GM19438 (cell line): ENCODE measurements at regions not wholly inside any gene's neighbourhood (a gene's known extent, or its start where the extent isn't known, plus 50 kb on each side); places are given as distances from the start of the nearest gene placed in this dataset.

ENCODE experiments used
- ATAC-seq: cut with Tn5 transposase; IDR thresholded peaks from one replicate; pipeline ENCODE4 v1.9.1; 2021; ENCODE audit warnings: low read depth; ENCODE audit not compliant: unreplicated experiment

- no peak for ATAC-seq
Observed at GRCh38 chr5:105462377-105462776, 1899.8 kb upstream of the NUDT12 start.

GRCh38 chr5:105460721-105461120 is 1898.1 kb upstream of the NUDT12 start:
- ATAC-seq: no peak

- ATAC-seq: no peak
Observed at GRCh38 chr5:105453216-105453807, 1890.7 kb upstream of the NUDT12 start.

GRCh38 chr5:105448271-105448670 is 1885.7 kb upstream of the NUDT12 start:
- ATAC-seq: no peak

GRCh38 chr5:105430516-105430915 is 1867.9 kb upstream of the NUDT12 start:
- ATAC-seq: no peak

- ATAC-seq: no peak
Observed at GRCh38 chr5:105428451-105429380, 1866.1 kb upstream of the NUDT12 start.

GRCh38 chr5:105414067-105414466 is 1851.5 kb upstream of the NUDT12 start:
- no peak for ATAC-seq

- ATAC-seq: no peak
Observed at GRCh38 chr5:105413406-105413990, 1850.9 kb upstream of the NUDT12 start.

- ATAC-seq: no peak
Observed at GRCh38 chr5:105409695-105410094, 1847.1 kb upstream of the NUDT12 start.

GRCh38 chr5:105407200-105407599 is 1844.6 kb upstream of the NUDT12 start:
- ATAC-seq: no peak

GRCh38 chr5:105397749-105398148 is 1835.2 kb upstream of the NUDT12 start:
- no peak for ATAC-seq

GRCh38 chr5:105392710-105393149 is 1830.1 kb upstream of the NUDT12 start:
- no peak for ATAC-seq

GRCh38 chr5:105392122-105392709 is 1829.6 kb upstream of the NUDT12 start:
- ATAC-seq: no peak

GRCh38 chr5:105380126-105380525 is 1817.5 kb upstream of the NUDT12 start:
- ATAC-seq: no peak

GRCh38 chr5:105371169-105371568 is 1808.6 kb upstream of the NUDT12 start:
- no peak for ATAC-seq

GRCh38 chr5:105350486-105351140 is 1788.0 kb upstream of the NUDT12 start:
- no peak for ATAC-seq

GRCh38 chr5:105331558-105331957 is 1769.0 kb upstream of the NUDT12 start:
- ATAC-seq: no peak

- ATAC-seq: no peak
Observed at GRCh38 chr5:105330185-105330584, 1767.6 kb upstream of the NUDT12 start.

- ATAC-seq: no peak
Observed at GRCh38 chr5:105304859-105305258, 1742.3 kb upstream of the NUDT12 start.

- ATAC-seq: no peak
Observed at GRCh38 chr5:105288946-105289345, 1726.4 kb upstream of the NUDT12 start.

- no peak for ATAC-seq
Observed at GRCh38 chr5:105283134-105283533, 1720.5 kb upstream of the NUDT12 start.
